Heart left ventricle (tissue), 13 donors: ENCODE measurements at regions not wholly inside any gene's neighbourhood (a gene's known extent, or its start where the extent isn't known, plus 50 kb on each side); places are given as distances from the start of the nearest gene placed in this dataset.

Source experiments
- CTCF ChIP-seq, 12 donors: fragments of 200-600 bp; sonication (generic) in 4 of 12; IDR thresholded peaks; one replicate each; pipeline versions ENCODE4 v1.5.0 to v1.8.0; 2018 to 2022; ENCODE audit warnings: antibody characterized with exemption in 12 of 12, mild to moderate bottlenecking in 5 of 12
- POLR2A ChIP-seq, 2 donors: fragments of 450-650 bp; IDR thresholded peaks; one replicate each; pipeline ENCODE4 v1.6.1; 2017; ENCODE audit warnings: antibody characterized with exemption in 2 of 2, mild to moderate bottlenecking in 2 of 2, moderate library complexity in 2 of 2
- donor health status: ischemic (EF 13 %, LVEDD 7.1; RV severe dilation, severe dysfunction).
- donor health status: DM: no; HTN: yes; CAD: no.
- donor health status: DM: no; HTN: no; CAD: no.
- donor health status: ischemic (EF 25% LVEDD 6.9; RV normal size, moderate dysfunction).
- donor health status: ischemic (EF 25% LVEDD 5.7; RV mildly dilated, moderate dysfunction).
- donor health status: ischemic (EF 35%, LVEDD 5.7; RV mildly dilated, moderate dysfunction).
- donor health status: nonischemic (EF 11% LVEDD 7.7; RV severe dilation, severe dysfunction).
- donor health status: DM: yes; HTN: yes; CAD: no.
- donor health status: PGD.
- donor health status: ischemic (EF 29% LVEDD 5.4; RV normal size, mild dysfunction).
- donor health status: nonischemic (EF 23%, LVEDD 6.1; RV moderate dilation, normal function).

DNA sequence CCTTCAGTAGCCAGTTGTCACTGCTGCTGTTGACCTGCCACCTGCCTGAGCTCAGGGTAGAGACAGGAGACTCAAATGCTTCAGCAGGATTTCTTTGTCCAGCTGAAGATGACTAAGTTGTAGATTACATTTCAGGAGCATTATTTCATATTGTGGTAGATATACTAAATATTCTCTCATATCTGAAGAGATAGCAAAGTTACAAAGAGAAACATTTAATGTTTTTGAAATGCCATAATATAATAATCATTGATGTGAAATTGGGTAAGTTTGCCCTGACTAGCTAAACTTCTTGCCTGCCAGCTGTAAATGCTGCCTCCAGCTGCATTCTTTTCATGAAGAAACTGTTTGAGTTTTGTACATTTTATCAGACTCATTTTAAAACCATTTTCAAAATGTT lies 247.6 kb upstream of the CNKSR2 start:
- TF ChIP-seq CTCF (IDR thresholded peaks at IDR 0.05) (no peak), POLR2A (IDR thresholded peaks at IDR 0.05) (no peak)
